Astrocyte of the spinal cord (primary cell): ENCODE measurements at regions not wholly inside any gene's neighbourhood (a gene's known extent, or its start where the extent isn't known, plus 50 kb on each side); places are given as distances from the start of the nearest gene placed in this dataset.
A peak's percentile ranks its signal among the peaks of the same experiment; 100 is the strongest.

Experiments
- DNase-seq: peaks from one replicate; pipeline ENCODE4 v3.0.0; 2011; ENCODE audit warnings: low read depth, low spot score
- H3K4me3 ChIP-seq: 2 replicates; pipeline ENCODE4 v1.5.1; 2011; ENCODE audit warnings: low read depth, mild to moderate bottlenecking, low read length, moderate library complexity
- CTCF ChIP-seq: IDR thresholded peaks from 2 replicates; pipeline ENCODE4 v1.5.1; 2012; ENCODE audit warnings: low read depth, mild to moderate bottlenecking, low read length, inconsistent platforms
- in situ Hi-C: cut with HindIII; loops from 2 replicates; pipeline ENCODE4 v1.10.0; 2017; ENCODE audit warnings: low sequenced_read_pairs

GRCh38 chr4:126976850-126977632 lies 655.7 kb upstream of the INTU start:
- no peak overlapping the region for H3K4me3 ChIP-seq
- no peak for TF ChIP-seq CTCF
- DNase-seq = no peak
- in situ Hi-C loops = no loop called here

- no peak overlapping the region for H3K4me3 ChIP-seq
- no peak for TF ChIP-seq CTCF
- in situ Hi-C loops = no loop called here
- no peak for DNase-seq
Measured at GRCh38 chr4:126986005-126986404, 646.8 kb upstream of the INTU start.

GRCh38 chr4:126986828-126987227 lies 645.9 kb upstream of the INTU start:
- no peak overlapping the region for H3K4me3 ChIP-seq
- peak; percentile 66 for DNase-seq
- TF ChIP-seq CTCF = no peak
- in situ Hi-C loops = no loop called here

- H3K4me3 ChIP-seq = no peak overlapping the region
- no peak for TF ChIP-seq CTCF
- DNase-seq = peak; percentile 77
- in situ Hi-C loops = no loop called here
Measured at GRCh38 chr4:126991965-126992364, 640.8 kb upstream of the INTU start.

GRCh38 chr4:126992910-126993309 lies 639.8 kb upstream of the INTU start:
- no peak for DNase-seq
- in situ Hi-C loops = no loop called here
- H3K4me3 ChIP-seq = no peak overlapping the region
- no peak for TF ChIP-seq CTCF

- in situ Hi-C loops = no loop called here
- H3K4me3 ChIP-seq = no peak overlapping the region
- DNase-seq = no peak
- TF ChIP-seq CTCF = no peak
Measured at GRCh38 chr4:126993351-126993750, 639.4 kb upstream of the INTU start.
